Keratinocyte (primary cell): ENCODE measurements at regions not wholly inside any gene's neighbourhood (a gene's known extent, or its start where the extent isn't known, plus 50 kb on each side); places are given as distances from the start of the nearest gene placed in this dataset.

Experiments
- EZH2 ChIP-seq: IDR thresholded peaks from one replicate; pipeline ENCODE4 v1.6.1; 2012; ENCODE audit warnings: inconsistent platforms, mild to moderate bottlenecking, low read length, moderate library complexity
- TF ChIP-seq, protein P1 (sequence below), 3 experiments: IDR thresholded peaks in 1 of 3; conservative IDR thresholded peaks in 1 of 3; optimal IDR thresholded peaks in 1 of 3; 2 replicates in 2 of 3; 3 replicates in 1 of 3; pipeline versions ENCODE3 to v1.5.1; 2011; ENCODE audit warnings: low read length in 3 of 3, mild to moderate bottlenecking in 3 of 3, moderate library complexity in 2 of 3, control low read depth in 1 of 3, inconsistent platforms in 1 of 3; ENCODE audit not compliant: insufficient read depth in 2 of 3; ENCODE audit errors: extremely low read depth in 1 of 3

GRCh38 chr12:125786143-125786542 lies 720.9 kb downstream of the AACS start:
- TF ChIP-seq, protein P1, sequence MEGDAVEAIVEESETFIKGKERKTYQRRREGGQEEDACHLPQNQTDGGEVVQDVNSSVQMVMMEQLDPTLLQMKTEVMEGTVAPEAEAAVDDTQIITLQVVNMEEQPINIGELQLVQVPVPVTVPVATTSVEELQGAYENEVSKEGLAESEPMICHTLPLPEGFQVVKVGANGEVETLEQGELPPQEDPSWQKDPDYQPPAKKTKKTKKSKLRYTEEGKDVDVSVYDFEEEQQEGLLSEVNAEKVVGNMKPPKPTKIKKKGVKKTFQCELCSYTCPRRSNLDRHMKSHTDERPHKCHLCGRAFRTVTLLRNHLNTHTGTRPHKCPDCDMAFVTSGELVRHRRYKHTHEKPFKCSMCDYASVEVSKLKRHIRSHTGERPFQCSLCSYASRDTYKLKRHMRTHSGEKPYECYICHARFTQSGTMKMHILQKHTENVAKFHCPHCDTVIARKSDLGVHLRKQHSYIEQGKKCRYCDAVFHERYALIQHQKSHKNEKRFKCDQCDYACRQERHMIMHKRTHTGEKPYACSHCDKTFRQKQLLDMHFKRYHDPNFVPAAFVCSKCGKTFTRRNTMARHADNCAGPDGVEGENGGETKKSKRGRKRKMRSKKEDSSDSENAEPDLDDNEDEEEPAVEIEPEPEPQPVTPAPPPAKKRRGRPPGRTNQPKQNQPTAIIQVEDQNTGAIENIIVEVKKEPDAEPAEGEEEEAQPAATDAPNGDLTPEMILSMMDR (optimal IDR thresholded peaks at IDR 0.05 in 1 of 3, IDR thresholded peaks at IDR 0.05 in 1 of 3, conservative IDR thresholded peaks at IDR 0.05 in 1 of 3; ENCODE audit: extremely low read depth in 1 of 3, insufficient read depth in 2 of 3, low read length in 3 of 3): no peak
- TF ChIP-seq EZH2: no peak
